ENCODE measurements at regions not wholly inside any gene's neighbourhood (a gene's known extent, or its start where the extent isn't known, plus 50 kb on each side); places are given as distances from the start of the nearest gene placed in this dataset.

GRCh38 chr15:93366387-93367100 is 277.5 kb upstream of the RGMA start:
- TF ChIP-seq POLR2A (IDR thresholded peaks at IDR 0.05) (no peak), CTCF (IDR thresholded peaks at IDR 0.05) (no peak)

All from tibial nerve (tissue), 3 donors.